ENCODE measurements at regions not wholly inside any gene's neighbourhood (a gene's known extent, or its start where the extent isn't known, plus 50 kb on each side); places are given as distances from the start of the nearest gene placed in this dataset.
"Not testable (repeated sequence)": the region's sequence is repeated elsewhere in the genome, so short reads cannot be mapped to it uniquely, and the experiment has no call there.

GRCh38 chr11:129637983-129638776, 177.5 kb upstream of the TMEM45B start:
- no peak for DNase-seq (ENCODE audit: low read depth)
- H3K4me3 ChIP-seq (ENCODE audit: control insufficient read depth, low read depth, low read length): no peak overlapping the region
- no peak for TF ChIP-seq CTCF (conservative IDR thresholded peaks at IDR 0.05; ENCODE audit: control insufficient read depth, insufficient read depth, low read depth, low read length)

GRCh38 chr11:129639300-129639699, 176.3 kb upstream of the TMEM45B start:
- no peak overlapping the region for H3K4me3 ChIP-seq (ENCODE audit: control insufficient read depth, low read depth, low read length)
- no peak for TF ChIP-seq CTCF (conservative IDR thresholded peaks at IDR 0.05; ENCODE audit: control insufficient read depth, insufficient read depth, low read depth, low read length)
- peak; percentile 99 for DNase-seq (ENCODE audit: low read depth)

- no peak overlapping the region for H3K4me3 ChIP-seq (ENCODE audit: control insufficient read depth, low read depth, low read length)
- TF ChIP-seq CTCF (conservative IDR thresholded peaks at IDR 0.05; ENCODE audit: control insufficient read depth, insufficient read depth, low read depth, low read length): no peak
- no peak for DNase-seq (ENCODE audit: low read depth)
These were observed 175.0 kb upstream of the TMEM45B start for GRCh38 chr11:129640671-129641070.

GRCh38 chr11:129643031-129643721, 172.5 kb upstream of the TMEM45B start:
- TF ChIP-seq CTCF (conservative IDR thresholded peaks at IDR 0.05; ENCODE audit: control insufficient read depth, insufficient read depth, low read depth, low read length): no peak
- no peak overlapping the region for H3K4me3 ChIP-seq (ENCODE audit: control insufficient read depth, low read depth, low read length)
- peak; percentile 94 for DNase-seq (ENCODE audit: low read depth)

GRCh38 chr11:129644326-129644725, 171.3 kb upstream of the TMEM45B start:
- peak; percentile 77 for DNase-seq (ENCODE audit: low read depth)
- no peak overlapping the region for H3K4me3 ChIP-seq (ENCODE audit: control insufficient read depth, low read depth, low read length)
- TF ChIP-seq CTCF (conservative IDR thresholded peaks at IDR 0.05; ENCODE audit: control insufficient read depth, insufficient read depth, low read depth, low read length): no peak

- H3K4me3 ChIP-seq (ENCODE audit: control insufficient read depth, low read depth, low read length): no peak overlapping the region
- no peak for TF ChIP-seq CTCF (conservative IDR thresholded peaks at IDR 0.05; ENCODE audit: control insufficient read depth, insufficient read depth, low read depth, low read length)
- DNase-seq (ENCODE audit: low read depth): no peak
These were observed 169.7 kb upstream of the TMEM45B start for GRCh38 chr11:129645943-129646342.

GRCh38 chr11:129650044-129650443, 165.6 kb upstream of the TMEM45B start:
- H3K4me3 ChIP-seq (ENCODE audit: control insufficient read depth, low read depth, low read length); DNase-seq (ENCODE audit: low read depth): not testable (repeated sequence)
